GM18519 (cell line): ENCODE measurements at regions not wholly inside any gene's neighbourhood (a gene's known extent, or its start where the extent isn't known, plus 50 kb on each side); places are given as distances from the start of the nearest gene placed in this dataset.
A peak's percentile ranks its signal among the peaks of the same experiment; 100 is the strongest.

Experiments used
- ATAC-seq: cut with Tn5 transposase; IDR thresholded peaks from one replicate; pipeline ENCODE4 v1.9.1; 2021; ENCODE audit warnings: mild to moderate bottlenecking, moderate library complexity; ENCODE audit not compliant: unreplicated experiment, low FRiP score

DNA sequence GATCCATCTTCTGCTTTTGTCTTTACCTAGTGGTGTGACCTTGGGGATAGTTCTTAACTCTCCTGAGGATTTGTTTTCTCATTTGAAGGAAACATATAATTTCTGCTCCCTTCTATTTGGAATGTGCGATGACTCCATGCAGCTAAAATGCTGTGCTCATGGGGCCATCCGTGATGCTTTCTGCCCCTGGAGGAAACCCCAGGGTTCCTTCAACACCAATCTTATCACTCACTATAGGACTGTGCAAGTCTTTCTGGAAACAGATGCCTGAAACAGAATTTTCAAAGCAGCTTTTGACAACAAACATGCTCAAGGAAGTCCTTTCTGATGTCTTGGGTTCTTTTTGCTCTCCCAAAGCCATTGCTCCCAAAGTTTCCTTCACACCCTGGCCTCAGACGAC, 128.8 kb upstream of the GGTLC1 start:
- ATAC-seq = no peak

DNA sequence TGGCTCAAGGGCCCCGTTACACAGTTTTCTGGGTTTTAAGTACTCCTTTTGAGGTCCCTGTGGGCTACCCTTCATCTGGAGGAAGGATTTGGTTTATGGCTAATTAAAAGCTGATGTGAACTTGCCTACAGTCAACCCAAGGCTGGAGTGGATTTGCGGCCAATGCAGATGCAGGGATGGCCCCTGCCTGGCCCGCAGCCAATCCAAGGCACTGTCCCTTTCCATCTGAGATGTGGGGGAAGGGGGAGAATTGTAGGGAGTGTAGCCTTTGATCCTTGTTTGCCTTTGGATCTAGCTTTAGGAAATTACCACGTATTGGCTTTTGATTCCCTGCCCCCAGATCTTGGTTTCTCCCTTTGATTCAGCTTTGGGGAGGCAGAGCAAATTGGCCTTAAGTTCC, 128.0 kb upstream of the GGTLC1 start:
- no peak for ATAC-seq

DNA sequence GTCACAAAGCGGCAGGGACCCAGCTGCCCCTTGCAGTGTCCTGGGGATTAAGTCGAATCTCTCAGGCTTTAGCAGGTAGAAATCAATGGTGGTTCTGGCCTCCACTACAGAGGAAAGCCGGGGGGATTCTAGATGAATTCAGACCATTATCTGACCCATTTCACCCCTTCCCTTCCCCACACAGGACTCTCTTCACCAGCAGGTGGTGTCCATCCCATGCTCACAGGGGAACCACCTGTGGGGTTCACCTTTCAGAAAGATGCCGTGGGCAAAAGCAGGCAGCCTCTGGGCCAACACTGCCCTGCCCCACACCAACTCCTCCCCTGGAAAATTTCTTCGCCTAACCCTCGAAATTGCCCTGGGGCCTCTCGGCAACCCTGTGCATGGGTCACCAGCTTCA, 123.8 kb upstream of the GGTLC1 start:
- ATAC-seq = no peak

DNA sequence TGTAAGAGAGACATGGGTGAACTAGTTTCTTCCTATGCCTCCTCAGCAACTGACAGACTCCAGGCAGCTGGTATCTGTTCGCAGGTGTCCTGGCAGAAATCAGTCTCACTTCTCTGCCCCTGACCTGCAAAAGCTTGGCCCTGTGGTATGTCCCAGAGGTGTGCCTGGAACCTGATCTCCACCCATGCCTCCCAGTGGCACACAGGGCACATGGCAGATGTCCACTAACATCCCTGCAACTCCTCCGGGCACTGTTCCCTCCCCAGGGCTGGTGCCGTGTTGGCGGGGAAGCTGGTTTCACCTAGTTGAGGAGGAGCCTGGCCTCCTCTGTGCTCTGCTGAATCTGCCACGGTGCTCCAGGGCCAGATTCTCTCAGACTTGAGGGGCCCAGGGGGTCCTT, 123.3 kb upstream of the GGTLC1 start:
- no peak for ATAC-seq

DNA sequence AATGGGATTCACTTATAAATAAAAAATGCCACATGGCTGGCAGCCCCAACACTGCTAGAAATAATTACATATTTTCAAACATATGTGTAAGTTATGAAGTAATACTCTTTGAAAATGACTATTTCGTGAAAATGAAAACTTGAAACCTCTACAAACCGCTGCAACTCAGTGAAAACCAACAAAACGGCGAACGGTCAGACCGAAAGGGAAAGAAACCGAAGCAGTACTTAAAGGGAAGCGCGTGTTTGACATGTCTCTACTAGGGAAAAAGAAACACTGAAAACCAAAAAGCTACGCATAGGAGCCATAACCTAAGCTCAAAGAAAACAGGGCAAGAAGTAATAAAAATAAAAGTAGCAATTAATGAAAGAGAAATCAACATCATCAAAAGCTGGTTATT, 121.0 kb upstream of the GGTLC1 start:
- ATAC-seq = no peak

DNA sequence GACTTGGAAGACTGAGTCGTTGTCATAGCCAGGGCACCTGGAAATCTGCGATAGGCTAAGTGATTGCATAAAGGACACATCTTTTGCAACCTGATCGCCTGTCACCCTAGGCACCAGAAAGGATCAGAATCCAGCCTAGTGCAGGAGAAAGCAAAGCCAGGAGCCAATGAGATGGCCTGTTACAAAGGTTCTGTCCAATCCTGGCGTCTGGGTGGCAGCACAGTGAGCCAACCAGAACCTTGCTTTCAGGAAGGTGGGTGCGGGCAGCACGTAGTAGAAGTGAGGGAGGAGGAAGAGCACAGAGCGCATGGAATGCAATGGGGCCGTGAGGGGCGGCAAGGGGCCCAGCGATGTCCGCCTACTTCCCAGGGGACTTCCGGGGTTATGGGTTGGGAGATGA, 120.4 kb upstream of the GGTLC1 start:
- no peak for ATAC-seq

DNA sequence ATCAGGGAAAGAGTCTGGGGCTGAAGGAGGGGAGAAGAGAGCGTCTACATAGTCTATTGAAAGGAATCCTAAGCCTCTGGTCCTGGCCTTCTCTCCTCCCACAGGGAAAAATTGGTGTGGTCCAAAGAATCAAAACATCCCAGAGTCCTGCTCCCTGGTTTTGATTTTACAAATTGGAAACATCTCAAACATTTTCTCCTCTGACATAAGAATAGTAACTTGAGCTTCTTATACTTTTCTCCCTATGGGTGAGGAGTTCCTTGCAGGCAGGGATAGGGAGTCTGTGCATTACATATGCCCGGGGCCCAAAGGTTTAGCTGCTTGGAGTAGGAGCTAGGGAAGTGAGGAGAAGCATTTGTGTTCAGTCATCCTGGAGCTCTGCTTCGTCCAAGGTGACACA, 120.0 kb upstream of the GGTLC1 start:
- no peak for ATAC-seq

DNA sequence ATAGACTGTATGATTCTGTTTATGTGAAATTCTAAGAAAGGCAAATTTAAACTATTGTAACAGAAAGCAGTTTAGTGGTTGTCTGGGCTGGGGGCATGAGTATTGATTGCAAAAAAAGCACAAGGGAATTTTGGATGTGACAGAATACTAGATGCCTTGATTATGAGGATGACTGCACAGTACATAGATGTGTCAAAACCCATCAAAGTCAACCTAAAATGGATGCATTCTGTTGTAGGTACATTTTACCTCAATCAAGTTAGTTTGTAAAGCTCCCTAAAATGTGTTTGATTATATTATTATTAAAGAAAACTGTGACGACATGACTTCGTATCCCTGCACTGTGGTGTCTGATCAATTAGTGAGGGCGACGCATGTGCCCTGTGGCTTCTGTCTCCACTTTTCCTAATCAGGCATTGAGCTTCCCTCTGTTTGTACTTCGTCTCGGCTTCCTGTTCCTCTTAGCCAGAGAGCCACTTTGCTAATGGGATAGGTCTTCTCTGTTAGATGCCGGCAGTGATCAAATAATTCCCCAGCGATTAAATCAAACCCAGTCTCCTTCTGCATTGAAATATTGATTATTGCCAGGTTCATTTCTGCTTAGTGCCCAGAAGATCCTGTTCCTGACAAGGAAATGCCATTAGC, 118.3 kb upstream of the GGTLC1 start:
- ATAC-seq = no peak

DNA sequence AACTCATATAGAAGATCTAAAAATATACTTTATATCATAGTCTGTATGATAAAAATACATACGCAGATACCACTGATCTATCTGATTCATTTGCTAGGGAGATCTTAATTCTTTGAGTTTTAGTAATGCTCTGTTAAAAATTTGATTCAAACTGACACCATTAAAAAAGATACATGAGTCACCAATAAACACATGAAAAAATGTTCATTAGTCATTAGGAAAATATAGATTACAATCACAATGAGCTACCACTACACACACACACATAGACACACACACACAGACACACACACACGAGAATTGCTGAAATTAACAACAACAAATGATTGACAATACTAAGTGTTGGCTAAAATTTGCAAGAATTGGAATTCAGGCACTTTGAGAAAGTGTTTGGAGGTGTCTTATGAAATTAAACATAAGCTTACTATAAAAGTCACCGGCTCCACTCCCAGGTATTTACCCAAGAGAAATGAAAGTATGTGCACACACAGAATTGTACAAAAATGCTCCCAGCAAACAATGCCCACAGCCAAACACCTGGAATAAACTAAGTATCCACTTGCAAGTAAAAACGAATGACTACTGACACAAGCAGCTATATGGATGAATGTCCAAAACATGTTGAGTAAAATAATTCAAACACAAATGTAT, 117.7 kb upstream of the GGTLC1 start:
- ATAC-seq = no peak

DNA sequence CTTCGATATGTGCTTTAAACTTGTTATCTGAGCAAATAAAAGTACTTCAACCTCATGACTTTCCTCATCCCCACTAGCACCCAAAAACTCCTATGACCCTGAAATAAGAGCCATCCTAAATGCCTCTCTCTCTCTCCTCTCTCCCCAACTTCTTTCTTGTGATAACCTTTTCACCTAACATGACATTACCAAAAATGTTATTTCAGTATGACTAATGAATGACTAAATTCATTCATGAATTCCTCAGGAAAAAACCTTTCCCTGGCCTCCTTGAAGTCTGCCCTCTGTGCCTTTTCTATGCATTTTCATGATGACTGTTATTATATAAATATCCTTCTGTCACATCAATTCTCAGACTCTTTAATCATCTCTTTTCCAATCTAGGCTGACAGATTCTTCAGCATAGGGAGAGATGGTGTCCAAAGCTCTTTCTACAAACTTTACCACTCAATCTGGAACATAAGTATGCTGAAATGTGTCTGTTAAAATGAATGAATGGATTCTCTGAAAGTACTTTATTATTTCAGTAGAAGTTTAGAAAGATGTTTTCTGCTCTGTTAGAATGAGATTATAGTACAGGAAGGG, 114.3 kb upstream of the GGTLC1 start:
- ATAC-seq = no peak

DNA sequence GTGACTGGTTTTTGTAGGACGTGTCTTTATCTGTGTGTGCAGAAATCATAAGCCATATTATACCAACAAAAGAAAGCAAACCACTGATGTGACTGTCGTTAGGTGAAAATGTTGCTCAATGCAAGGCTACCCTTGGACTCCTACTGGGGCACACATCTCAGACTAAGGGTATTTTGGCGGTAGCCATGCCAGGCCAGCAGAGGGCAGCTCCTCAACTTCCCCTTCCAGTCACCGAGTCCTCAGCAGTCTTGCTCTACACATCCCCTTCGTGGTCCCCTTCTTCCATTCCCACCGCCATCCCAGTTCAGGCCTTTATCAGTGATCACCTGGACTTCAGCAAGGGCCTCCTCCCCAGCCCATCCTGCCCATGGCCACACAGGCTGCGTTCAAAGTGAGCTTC, 113.7 kb upstream of the GGTLC1 start:
- ATAC-seq = no peak

DNA sequence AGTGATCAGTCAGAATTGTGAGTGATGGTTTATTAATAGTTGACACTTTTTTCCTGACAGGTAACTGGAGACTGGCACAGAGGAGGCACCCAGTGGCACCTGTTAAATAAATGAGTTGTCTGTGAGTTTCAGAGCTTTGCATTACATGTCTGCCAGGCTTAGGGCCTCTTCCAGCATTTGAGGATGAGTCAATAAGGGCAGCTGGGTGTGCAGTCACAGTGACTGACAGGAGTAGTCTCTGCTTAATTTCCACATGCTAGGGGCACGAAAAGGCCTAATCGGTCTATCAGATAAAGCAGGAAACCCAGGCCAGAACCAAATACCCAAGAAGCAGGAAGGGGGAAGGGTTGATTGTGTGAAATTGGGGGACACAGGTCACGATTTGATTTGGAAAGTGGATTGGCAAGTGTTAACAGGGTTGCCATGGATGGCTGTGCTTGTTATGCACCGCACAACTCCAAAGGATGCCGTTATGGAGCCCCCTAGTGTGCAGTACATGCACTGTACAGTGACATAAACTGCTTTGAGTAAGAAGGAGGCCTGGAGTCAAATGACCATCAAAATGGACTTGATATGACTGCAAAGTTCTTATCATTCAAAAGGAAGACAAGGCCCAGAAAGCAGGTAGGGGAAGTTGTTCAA, 111.9 kb upstream of the GGTLC1 start:
- ATAC-seq = peak; percentile 86

DNA sequence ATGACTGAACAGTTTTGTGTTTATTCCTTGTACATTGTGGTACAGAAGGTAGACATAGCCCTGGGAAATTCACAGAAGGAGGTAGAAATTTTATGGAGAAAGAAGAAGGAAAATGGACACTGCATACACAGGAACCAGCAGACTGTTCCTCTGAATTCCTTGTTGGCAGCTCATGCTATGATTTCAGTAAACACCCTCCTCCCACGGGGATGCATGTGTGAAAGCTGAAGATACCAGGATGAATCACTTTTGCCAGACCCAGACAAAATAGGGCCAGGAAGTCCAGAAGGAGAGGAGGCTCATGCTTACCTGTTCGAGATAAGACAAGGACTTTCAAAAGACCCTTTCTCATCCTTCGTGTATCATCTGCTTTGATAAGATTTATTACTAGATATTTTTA, 110.3 kb upstream of the GGTLC1 start:
- no peak for ATAC-seq

DNA sequence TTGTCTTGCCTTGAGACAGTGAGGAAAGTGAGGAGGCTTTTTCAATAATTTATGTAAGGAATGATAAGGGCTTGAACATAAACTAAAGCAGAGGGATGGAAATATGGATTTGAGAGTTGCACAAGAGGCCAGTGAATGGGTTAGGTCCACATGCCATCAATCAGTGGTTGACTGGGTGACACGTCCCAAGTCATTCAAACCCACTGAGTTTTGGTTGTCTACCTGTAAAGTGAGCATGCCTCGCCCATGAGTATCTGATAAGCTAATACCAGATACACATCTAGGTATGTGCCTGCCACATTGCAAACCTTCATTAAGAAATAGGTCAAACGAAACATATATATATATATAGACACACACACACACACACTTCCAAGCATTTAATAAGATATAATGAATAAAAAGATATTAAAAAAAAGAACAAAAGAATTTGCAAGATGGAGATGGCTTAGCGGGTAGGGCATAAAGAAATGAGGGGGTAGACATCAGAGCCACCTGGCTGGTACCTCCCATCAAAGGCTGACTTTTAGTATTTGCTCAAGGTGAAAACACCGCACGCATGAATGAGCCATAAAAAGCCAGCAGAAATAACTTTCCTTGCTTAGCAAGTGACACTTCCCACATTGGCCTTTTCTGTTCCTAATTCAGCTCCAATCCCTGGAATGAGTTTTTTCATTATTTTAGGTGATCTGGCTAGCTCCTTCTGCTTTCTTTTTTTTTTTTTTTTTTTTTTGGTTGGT, 109.1 kb upstream of the GGTLC1 start:
- ATAC-seq = no peak

DNA sequence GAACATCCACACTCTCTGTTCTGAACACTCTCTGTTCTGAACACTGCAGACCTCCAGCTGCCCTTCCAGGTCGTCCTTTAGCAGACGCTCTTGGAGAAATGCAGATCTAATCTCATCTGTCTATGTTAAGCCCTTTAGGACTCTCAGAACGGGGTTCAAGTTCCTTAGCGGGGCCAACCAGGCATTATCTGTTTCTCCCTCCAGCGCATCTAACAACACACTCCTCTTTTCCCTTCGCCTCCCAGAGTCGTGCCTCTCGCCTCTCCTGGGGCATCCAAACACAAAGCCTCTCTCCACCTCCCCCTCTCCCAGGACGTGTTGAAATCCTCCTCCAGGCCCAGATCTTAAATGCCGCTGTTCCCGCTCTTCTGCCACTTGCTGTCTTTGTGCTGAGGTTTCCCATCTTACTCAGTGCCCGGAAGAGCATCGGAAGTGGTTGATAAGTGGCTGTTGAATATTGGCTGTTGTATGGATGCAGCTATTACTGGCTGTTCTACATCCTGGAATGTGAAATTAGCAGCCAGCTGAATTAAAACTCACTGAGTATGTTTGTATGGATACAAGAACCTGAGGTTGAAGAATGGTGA, 108.4 kb upstream of the GGTLC1 start:
- no peak for ATAC-seq

DNA sequence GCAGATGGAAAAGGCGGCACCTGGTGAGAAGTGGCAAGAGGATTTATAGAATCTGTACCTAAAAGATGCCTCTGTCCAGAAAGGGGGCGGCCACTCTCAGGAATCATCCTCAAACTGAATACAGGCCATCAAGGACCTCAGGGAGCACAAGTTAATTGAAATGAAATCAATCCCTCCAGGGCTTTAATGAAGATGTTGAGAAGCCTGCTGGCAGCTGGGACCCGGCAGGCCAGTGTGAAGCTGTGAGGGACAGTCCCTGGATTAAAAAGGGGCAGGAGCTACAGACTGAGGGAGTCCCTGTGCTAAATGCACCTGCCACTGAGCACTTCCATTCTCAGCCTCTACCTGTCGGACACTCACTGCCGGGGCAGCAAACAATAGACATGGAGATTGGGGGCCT, 107.7 kb upstream of the GGTLC1 start:
- no peak for ATAC-seq

DNA sequence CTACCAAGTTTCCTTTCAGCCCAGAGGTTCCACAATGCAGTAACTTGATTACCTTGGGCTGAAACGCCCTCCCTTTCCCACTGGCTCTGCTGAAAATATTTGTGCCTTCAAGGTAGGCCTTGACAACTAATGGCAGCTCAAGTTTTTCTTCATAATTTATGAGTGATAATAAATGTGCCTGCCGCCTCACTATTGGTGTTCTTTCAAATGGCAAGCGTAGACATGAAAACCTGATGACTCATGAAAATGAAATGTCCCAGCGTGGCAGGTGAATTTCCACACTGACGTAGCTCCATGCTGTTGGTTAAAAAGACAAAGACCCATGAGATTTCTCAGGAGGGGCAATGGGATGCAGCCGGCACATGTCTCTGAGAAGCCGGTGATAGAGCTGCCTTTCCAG, 107.2 kb upstream of the GGTLC1 start:
- no peak for ATAC-seq

DNA sequence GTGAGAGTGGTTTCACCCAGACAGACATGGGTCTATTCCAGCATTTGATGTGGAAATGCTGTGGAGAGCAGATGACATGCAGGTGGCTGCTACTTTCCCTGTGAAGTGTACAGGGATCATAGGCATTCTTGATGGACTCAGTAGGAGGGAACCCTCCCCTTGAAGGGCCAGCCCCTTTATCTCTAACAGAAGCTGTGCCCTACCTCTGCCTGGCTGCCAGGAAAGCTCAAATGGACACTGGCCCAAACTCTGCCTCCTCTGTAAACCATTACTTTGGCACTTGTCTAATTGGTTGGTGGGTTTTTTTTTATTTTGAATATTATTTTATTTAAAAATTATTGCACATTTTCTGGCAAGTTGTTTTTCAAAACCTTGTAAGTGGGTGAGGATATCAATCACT, 106.7 kb upstream of the GGTLC1 start:
- ATAC-seq = no peak

DNA sequence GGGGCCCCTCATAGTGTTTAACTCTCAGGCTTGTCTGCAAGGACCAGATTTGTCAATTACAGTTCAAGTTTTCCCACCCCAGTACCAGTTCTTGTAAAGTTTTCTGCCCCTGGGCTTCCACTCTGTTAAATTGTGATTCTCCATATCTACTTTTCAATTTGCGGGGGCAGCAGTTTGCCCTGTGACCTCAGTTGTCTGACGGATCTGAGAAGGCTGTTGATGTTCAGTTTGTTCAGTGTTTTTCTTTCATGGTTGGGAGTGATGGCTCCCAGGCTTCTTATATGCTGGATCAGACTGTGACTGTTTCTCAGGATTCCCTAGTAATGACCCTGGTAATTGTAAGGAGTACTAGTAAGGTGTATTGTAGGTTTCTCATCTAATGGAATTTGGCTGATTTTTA, 101.0 kb upstream of the GGTLC1 start:
- ATAC-seq = no peak

DNA sequence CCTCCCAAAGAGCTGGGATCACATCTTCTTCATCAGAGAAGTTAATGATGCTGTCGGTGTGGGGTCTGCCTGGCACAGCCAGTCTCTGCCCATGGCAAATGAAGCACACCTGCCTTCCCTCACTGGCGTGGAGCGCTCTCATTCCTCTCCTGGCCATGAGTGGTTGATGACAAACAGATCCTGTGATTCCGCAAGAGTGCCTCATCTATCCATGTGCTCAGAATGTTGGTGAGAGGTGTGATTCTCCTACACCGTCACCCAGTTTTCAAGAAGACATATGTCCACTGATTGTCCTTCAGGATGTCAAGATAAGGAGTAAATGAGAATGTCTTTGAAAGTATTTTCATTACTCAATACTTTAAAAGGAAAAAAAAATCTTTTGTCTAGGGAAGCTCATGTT, 97.5 kb upstream of the GGTLC1 start:
- ATAC-seq = no peak

DNA sequence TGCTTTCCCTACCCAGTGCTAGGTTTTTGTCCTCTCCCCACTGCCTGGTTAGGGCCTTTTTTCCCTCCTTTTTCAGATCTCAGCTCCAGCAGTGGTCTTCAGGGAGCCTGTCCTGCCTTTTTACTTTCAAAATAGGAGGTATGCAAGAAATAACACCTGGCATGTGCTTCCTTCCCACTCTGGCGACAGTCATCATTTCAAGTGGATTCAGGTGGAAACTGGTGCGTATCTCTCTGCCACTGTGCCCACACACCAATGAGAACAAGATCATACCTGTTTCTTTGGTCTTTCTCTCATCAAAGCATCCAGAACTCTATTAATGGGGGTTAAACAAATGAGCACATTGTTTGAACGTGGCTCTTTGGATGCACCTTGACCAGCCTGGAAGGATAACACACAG, 95.7 kb upstream of the GGTLC1 start:
- no peak for ATAC-seq
